ENCODE measurements at regions not wholly inside any gene's neighbourhood (a gene's known extent, or its start where the extent isn't known, plus 50 kb on each side); places are given as distances from the start of the nearest gene placed in this dataset.

GRCh38 chr6:153842491-153842890 is 196.5 kb upstream of the OPRM1 start:
- no peaks in the 10 kb centered on the region for H4K20me1 ChIP-seq (ENCODE audit: control insufficient read depth, extremely low read depth, insufficient read depth, low read length)
- no peaks in the 10 kb centered on the region for H3K9me3 ChIP-seq (ENCODE audit: control insufficient read depth, insufficient read depth, low read depth, low read length)
- no peaks in the 10 kb centered on the region for H3K4me1 ChIP-seq (ENCODE audit: control insufficient read depth, extremely low read depth, insufficient read depth, low read length)
- no peak overlapping the region for H2AFZ ChIP-seq (ENCODE audit: low read length)
- H3K79me2 ChIP-seq (ENCODE audit: control insufficient read depth, insufficient read depth, low read length): no peaks in the 10 kb centered on the region
- no peak overlapping the region for H3K4me2 ChIP-seq (ENCODE audit: extremely low read depth, insufficient read depth, low read length)
- H3K27me3 ChIP-seq (ENCODE audit: control insufficient read depth, insufficient read depth, low read length): no peaks in the 10 kb centered on the region
- H3K4me3 ChIP-seq (replicated peaks in 1 of 4; ENCODE audit: control extremely low read depth in 1 of 4, insufficient read depth in 1 of 4, low read depth in 3 of 4, low read length in 4 of 4): no peak overlapping the region
- DNase-seq (ENCODE audit: low read depth in 2 of 2): no peak
- H3K27ac ChIP-seq (ENCODE audit: insufficient read depth, low read length): no peak overlapping the region
- TF ChIP-seq, protein P1, sequence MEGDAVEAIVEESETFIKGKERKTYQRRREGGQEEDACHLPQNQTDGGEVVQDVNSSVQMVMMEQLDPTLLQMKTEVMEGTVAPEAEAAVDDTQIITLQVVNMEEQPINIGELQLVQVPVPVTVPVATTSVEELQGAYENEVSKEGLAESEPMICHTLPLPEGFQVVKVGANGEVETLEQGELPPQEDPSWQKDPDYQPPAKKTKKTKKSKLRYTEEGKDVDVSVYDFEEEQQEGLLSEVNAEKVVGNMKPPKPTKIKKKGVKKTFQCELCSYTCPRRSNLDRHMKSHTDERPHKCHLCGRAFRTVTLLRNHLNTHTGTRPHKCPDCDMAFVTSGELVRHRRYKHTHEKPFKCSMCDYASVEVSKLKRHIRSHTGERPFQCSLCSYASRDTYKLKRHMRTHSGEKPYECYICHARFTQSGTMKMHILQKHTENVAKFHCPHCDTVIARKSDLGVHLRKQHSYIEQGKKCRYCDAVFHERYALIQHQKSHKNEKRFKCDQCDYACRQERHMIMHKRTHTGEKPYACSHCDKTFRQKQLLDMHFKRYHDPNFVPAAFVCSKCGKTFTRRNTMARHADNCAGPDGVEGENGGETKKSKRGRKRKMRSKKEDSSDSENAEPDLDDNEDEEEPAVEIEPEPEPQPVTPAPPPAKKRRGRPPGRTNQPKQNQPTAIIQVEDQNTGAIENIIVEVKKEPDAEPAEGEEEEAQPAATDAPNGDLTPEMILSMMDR (conservative IDR thresholded peaks at IDR 0.05 in 1 of 2, IDR thresholded peaks at IDR 0.05 in 1 of 2; ENCODE audit: low read depth in 1 of 2, low read length in 2 of 2): no peak
- TF ChIP-seq EZH2 (IDR thresholded peaks at IDR 0.05; ENCODE audit: low read length, missing control alignments): no peak
- no peak overlapping the region for H3K9ac ChIP-seq (ENCODE audit: insufficient read depth, low read length)
- no peaks in the 10 kb centered on the region for H3K36me3 ChIP-seq (ENCODE audit: control insufficient read depth, insufficient read depth, low read length)

DNA sequence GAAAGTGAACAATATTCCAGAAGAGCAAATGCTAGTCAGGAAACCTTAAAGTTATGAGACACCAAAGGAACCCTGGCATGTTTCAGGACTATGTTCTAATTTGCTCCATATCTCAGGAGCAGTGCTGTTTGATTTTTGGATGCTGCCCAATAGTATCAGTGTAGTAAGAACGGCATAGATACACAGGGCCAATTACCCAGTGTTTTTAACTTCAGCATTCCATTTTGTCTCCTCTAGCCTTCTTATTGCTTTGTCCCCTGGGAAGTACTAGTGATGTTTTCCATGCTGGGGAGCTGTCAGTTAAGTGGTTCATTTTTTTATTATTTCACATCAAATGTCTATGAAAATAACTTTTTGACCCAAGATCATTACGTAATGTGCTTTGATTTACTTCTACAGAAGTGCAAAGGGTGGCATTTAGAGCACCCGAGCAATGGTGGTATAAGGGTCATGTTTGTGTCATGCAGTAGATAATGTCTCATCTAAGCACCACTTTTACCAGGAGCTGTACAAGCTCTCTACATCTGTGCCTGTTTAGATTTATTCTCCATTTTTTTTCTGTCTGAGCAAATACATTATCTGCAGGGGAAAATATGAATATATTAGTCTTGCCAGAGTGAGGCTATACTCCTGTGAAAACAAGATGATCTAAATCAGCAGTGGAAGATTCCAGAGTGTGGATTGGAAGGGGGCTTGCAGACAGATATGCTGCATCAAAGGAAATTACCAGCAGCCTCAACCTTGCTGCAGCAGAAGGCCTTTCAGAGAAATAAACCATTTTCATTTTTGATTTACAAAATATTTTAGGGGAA is 198.8 kb upstream of the OPRM1 start:
- H3K27ac ChIP-seq (ENCODE audit: insufficient read depth, low read length): no peak overlapping the region
- no peaks in the 10 kb centered on the region for H3K36me3 ChIP-seq (ENCODE audit: control insufficient read depth, insufficient read depth, low read length)
- no peak overlapping the region for H3K4me2 ChIP-seq (ENCODE audit: extremely low read depth, insufficient read depth, low read length)
- no peak overlapping the region for H3K4me3 ChIP-seq (replicated peaks in 1 of 4; ENCODE audit: control extremely low read depth in 1 of 4, insufficient read depth in 1 of 4, low read depth in 3 of 4, low read length in 4 of 4)
- no peaks in the 10 kb centered on the region for H3K27me3 ChIP-seq (ENCODE audit: control insufficient read depth, insufficient read depth, low read length)
- H2AFZ ChIP-seq (ENCODE audit: low read length): no peak overlapping the region
- H3K9me3 ChIP-seq (ENCODE audit: control insufficient read depth, insufficient read depth, low read depth, low read length): no peaks in the 10 kb centered on the region
- H3K4me1 ChIP-seq (ENCODE audit: control insufficient read depth, extremely low read depth, insufficient read depth, low read length): no peaks in the 10 kb centered on the region
- H3K9ac ChIP-seq (ENCODE audit: insufficient read depth, low read length): no peak overlapping the region
- no peak for TF ChIP-seq EZH2 (IDR thresholded peaks at IDR 0.05; ENCODE audit: low read length, missing control alignments)
- TF ChIP-seq, protein P1 (conservative IDR thresholded peaks at IDR 0.05 in 1 of 2, IDR thresholded peaks at IDR 0.05 in 1 of 2; ENCODE audit: low read depth in 1 of 2, low read length in 2 of 2): no peak
- no peaks in the 10 kb centered on the region for H3K79me2 ChIP-seq (ENCODE audit: control insufficient read depth, insufficient read depth, low read length)
- no peaks in the 10 kb centered on the region for H4K20me1 ChIP-seq (ENCODE audit: control insufficient read depth, extremely low read depth, insufficient read depth, low read length)
- no peak for DNase-seq (ENCODE audit: low read depth in 2 of 2)

DNA sequence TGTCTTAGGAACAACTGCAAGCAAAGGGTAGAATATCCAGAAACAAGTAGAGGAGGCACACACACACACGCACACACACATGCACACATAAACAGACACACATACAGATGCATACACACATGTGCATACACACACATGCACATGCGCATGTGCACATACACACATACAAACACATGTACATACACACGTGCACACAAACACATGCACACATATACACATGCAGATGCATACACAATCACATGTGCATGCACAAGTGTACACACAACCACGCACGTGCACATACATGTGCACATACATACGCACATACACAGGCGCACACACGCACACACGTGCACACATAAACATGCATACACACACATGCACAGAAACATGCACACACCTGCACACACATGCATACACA is 206.5 kb upstream of the OPRM1 start:
- H3K4me2 ChIP-seq (ENCODE audit: extremely low read depth, insufficient read depth, low read length): no peak overlapping the region
- H3K36me3 ChIP-seq (ENCODE audit: control insufficient read depth, insufficient read depth, low read length): no peaks in the 10 kb centered on the region
- no peaks in the 10 kb centered on the region for H4K20me1 ChIP-seq (ENCODE audit: control insufficient read depth, extremely low read depth, insufficient read depth, low read length)
- TF ChIP-seq, protein P1 (conservative IDR thresholded peaks at IDR 0.05 in 1 of 2, IDR thresholded peaks at IDR 0.05 in 1 of 2; ENCODE audit: low read depth in 1 of 2, low read length in 2 of 2): no peak
- TF ChIP-seq EZH2 (IDR thresholded peaks at IDR 0.05; ENCODE audit: low read length, missing control alignments): no peak
- H3K4me3 ChIP-seq (replicated peaks in 1 of 4; ENCODE audit: control extremely low read depth in 1 of 4, insufficient read depth in 1 of 4, low read depth in 3 of 4, low read length in 4 of 4): no peak overlapping the region
- H3K79me2 ChIP-seq (ENCODE audit: control insufficient read depth, insufficient read depth, low read length): no peaks in the 10 kb centered on the region
- H3K4me1 ChIP-seq (ENCODE audit: control insufficient read depth, extremely low read depth, insufficient read depth, low read length): no peaks in the 10 kb centered on the region
- peaks cover 2% of the 10 kb centered on the region for H3K9me3 ChIP-seq (ENCODE audit: control insufficient read depth, insufficient read depth, low read depth, low read length)
- no peak overlapping the region for H3K9ac ChIP-seq (ENCODE audit: insufficient read depth, low read length)
- H3K27ac ChIP-seq (ENCODE audit: insufficient read depth, low read length): no peak overlapping the region
- no peak for DNase-seq (ENCODE audit: low read depth in 2 of 2)
- H3K27me3 ChIP-seq (ENCODE audit: control insufficient read depth, insufficient read depth, low read length): no peaks in the 10 kb centered on the region
- no peak overlapping the region for H2AFZ ChIP-seq (ENCODE audit: low read length)

Data from fibroblast of lung (primary cell).